ENCODE measurements at regions not wholly inside any gene's neighbourhood (a gene's known extent, or its start where the extent isn't known, plus 50 kb on each side); places are given as distances from the start of the nearest gene placed in this dataset.

- peak; percentile 54 to 56 for DNase-seq (ENCODE audit: low read depth in 1 of 2, low spot score in 2 of 2)
- Histone ChIP-seq H3K36me3 (no peaks in the 10 kb centered on the region), H3K27me3 (replicated peaks) (no peaks in the 10 kb centered on the region), H3K27ac (peak overlapping the region; percentile 81; the same call in 1 of the 2 replicates), H3K9me3 (replicated peaks) (no peaks in the 10 kb centered on the region), H3K4me1 (replicated peaks) (peaks cover 30% of the 10 kb centered on the region), H3K4me3 (peak overlapping the region; percentile 38)
These were observed 55.8 kb upstream of the BCOR start for GRCh38 chrX:40153345-40154249.

- Histone ChIP-seq H3K36me3 (no peaks in the 10 kb centered on the region), H3K4me3 (peak overlapping the region; percentile 38), H3K9me3 (replicated peaks) (no peaks in the 10 kb centered on the region), H3K27me3 (replicated peaks) (no peaks in the 10 kb centered on the region), H3K27ac (peak overlapping the region; percentile 81), H3K4me1 (replicated peaks) (peaks cover 25% of the 10 kb centered on the region)
- DNase-seq (ENCODE audit: low read depth in 1 of 2, low spot score in 2 of 2), result peak; percentile 55 to 65
These were observed 55.1 kb upstream of the BCOR start for GRCh38 chrX:40152741-40153344.

- H3K36me3 ChIP-seq, result no peaks in the 10 kb centered on the region
- peak overlapping the region; percentile 81 for H3K27ac ChIP-seq
- peak overlapping the region; percentile 38 for H3K4me3 ChIP-seq
- peaks cover 22% of the 10 kb centered on the region for H3K4me1 ChIP-seq (replicated peaks)
- no peaks in the 10 kb centered on the region for H3K9me3 ChIP-seq (replicated peaks)
- peak in 1 of 2 experiments; percentile 53 for DNase-seq (ENCODE audit: low read depth in 1 of 2, low spot score in 2 of 2)
- H3K27me3 ChIP-seq (replicated peaks), result no peaks in the 10 kb centered on the region
These were observed 54.5 kb upstream of the BCOR start for GRCh38 chrX:40152173-40152711.

DNA sequence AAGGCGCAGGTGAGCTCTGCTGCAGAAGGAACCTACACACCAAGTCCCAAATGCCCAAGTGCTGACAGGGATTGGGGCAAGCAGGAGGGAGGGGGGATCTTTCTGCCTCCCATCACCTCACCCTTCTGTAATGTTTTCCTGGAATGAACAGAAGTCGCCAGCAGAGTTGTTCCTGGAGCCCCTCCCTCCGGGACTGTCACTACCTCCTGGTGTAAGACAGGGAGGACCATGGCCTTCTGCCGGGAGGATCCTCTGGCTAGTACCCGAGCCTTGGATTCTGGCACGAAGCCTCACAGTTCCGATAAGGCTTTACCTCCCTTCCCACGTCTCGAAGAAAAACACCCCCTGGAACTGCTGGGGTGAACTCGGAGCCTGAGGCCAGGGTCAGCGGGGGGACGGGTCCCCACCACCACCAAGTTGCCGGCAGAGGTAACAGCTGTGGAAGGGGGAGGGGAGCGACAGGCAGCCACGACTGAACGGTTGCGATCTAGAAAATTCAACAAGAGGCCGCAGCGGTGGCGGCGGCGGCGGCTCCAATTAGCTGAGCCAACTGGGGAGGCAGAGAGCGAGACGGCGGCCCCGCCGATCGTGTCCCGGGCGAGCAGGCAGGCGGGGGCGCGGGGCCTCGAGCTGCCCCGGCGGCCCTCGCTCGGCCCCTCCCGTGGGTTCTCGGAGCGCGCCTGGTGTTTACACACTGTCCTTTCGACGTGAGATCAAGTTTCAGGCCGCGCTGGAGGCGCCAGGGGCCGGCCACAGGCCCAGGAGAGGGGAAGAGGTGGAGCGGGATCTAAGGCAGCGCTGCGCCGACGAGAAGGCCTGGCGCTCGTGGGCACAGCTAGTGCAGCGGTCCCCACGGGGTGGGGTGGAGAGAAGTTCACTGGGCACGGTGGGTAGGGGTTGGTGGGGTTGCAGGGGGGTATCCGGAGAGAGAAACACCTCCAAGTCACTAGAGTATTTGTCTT lies 53.7 kb upstream of the BCOR start:
- Histone ChIP-seq H3K27ac (no peak overlapping the region), H3K4me3 (no peak overlapping the region), H3K27me3 (replicated peaks) (no peaks in the 10 kb centered on the region), H3K4me1 (replicated peaks) (peaks cover 22% of the 10 kb centered on the region), H3K36me3 (no peaks in the 10 kb centered on the region), H3K9me3 (replicated peaks) (no peaks in the 10 kb centered on the region)
- no peak for DNase-seq (ENCODE audit: low read depth in 1 of 2, low spot score in 2 of 2)

DNA sequence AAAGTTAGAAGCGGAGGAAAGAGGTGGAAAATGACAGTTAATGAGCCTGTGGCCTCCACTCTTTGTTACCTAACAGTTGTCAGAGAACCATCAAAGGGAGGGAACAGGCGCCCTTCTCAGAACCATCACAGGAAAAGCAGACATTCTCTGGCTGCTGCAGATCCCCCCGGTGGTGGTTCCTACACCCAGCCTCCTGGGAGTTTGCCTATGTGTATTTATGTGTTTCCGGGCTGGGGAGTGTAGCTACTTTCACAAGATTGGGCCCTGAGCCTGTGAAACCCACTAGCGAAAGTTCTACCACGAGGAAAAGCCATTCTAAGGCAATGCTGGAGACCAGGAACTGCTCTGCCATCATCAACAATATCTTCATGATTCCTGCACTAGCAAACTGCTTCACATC lies 52.7 kb upstream of the BCOR start:
- no peaks in the 10 kb centered on the region for H3K9me3 ChIP-seq (replicated peaks)
- H3K27ac ChIP-seq, result no peak overlapping the region
- H3K36me3 ChIP-seq, result no peaks in the 10 kb centered on the region
- peaks cover 22% of the 10 kb centered on the region for H3K4me1 ChIP-seq (replicated peaks)
- no peaks in the 10 kb centered on the region for H3K27me3 ChIP-seq (replicated peaks)
- H3K4me3 ChIP-seq, result no peak overlapping the region
- no peak for DNase-seq (ENCODE audit: low read depth in 1 of 2, low spot score in 2 of 2)

- H3K9me3 ChIP-seq (replicated peaks), result no peaks in the 10 kb centered on the region
- peaks cover 19% of the 10 kb centered on the region for H3K4me1 ChIP-seq (replicated peaks)
- H3K36me3 ChIP-seq, result no peaks in the 10 kb centered on the region
- no peak overlapping the region for H3K4me3 ChIP-seq
- no peak for DNase-seq (ENCODE audit: low read depth in 1 of 2, low spot score in 2 of 2)
- no peaks in the 10 kb centered on the region for H3K27me3 ChIP-seq (replicated peaks)
- H3K27ac ChIP-seq, result no peak overlapping the region
These were observed 51.8 kb upstream of the BCOR start for GRCh38 chrX:40149286-40150175.

DNA sequence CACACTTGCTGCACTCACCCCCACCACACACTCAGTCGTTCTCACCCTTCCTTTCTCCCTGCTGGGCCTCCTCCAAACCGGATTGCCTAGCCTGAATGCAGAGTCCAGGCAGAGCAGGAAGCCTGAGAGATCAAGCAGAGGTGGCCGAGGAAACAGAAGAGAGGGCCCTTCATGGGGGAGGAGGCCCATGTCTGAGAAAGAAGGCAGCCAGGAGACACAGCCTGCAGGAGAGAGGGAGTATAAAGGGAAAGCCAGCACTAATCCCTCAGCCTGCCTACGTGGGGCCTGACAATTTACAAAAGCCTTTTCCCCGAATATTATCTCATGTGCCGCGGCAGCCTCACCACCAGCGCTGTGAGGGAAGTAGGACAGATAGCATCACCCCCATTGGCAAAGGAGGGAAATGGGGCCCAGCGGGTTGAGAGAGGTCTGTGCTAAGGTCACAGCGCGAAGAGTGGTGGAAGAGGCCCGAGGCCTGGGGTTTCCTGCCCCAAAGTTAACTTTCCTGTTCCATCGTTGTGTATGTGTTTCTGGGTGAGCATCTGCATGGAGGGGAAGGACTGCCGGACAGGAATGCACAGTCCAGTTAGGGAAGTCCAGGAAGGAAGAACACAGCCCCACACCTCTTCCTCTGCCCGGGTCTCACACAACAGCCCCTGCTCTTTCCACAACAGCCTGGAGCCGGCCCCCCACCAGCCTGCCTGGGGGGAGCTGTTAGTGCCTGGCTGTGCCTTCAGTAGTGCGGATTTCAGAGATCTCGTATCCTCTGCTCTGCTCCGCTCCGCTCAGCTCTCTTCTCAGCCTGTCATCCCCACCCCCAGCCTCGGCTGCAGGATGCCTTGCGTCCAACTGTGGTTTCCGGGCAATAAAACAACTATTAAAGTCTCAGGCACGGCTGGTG lies 50.9 kb upstream of the BCOR start:
- no peaks in the 10 kb centered on the region for H3K36me3 ChIP-seq
- H3K4me3 ChIP-seq, result no peak overlapping the region
- peaks cover 19% of the 10 kb centered on the region for H3K4me1 ChIP-seq (replicated peaks)
- H3K27me3 ChIP-seq (replicated peaks), result no peaks in the 10 kb centered on the region
- no peak overlapping the region for H3K27ac ChIP-seq
- H3K9me3 ChIP-seq (replicated peaks), result no peaks in the 10 kb centered on the region
- DNase-seq (ENCODE audit: low read depth in 1 of 2, low spot score in 2 of 2), result no peak

GRCh38 chrX:40147971-40148370 lies 50.2 kb upstream of the BCOR start:
- Histone ChIP-seq H3K36me3 (no peaks in the 10 kb centered on the region), H3K9me3 (replicated peaks) (no peaks in the 10 kb centered on the region), H3K27me3 (replicated peaks) (no peaks in the 10 kb centered on the region), H3K4me3 (no peak overlapping the region), H3K27ac (no peak overlapping the region), H3K4me1 (replicated peaks) (peaks cover 12% of the 10 kb centered on the region)
- DNase-seq (ENCODE audit: low read depth in 1 of 2, low spot score in 2 of 2), result no peak

Data from SJSA1 (cell line).